NCI-H2081 (cell line): ENCODE measurements at regions not wholly inside any gene's neighbourhood (a gene's known extent, or its start where the extent isn't known, plus 50 kb on each side); places are given as distances from the start of the nearest gene placed in this dataset.
"Not testable (repeated sequence)": the region's sequence is repeated elsewhere in the genome, so short reads cannot be mapped to it uniquely, and the experiment has no call there.

Experiments used
- DNase-seq, 2 experiments: peaks; one replicate each; lab custom pipeline; 2025; lab: John Stamatoyannopoulos, UW

- DNase-seq: peak in 1 of 2 experiments; percentile 8
These were observed 996.7 kb upstream of the CELF2 start for GRCh38 chr10:10020945-10021344.

DNA sequence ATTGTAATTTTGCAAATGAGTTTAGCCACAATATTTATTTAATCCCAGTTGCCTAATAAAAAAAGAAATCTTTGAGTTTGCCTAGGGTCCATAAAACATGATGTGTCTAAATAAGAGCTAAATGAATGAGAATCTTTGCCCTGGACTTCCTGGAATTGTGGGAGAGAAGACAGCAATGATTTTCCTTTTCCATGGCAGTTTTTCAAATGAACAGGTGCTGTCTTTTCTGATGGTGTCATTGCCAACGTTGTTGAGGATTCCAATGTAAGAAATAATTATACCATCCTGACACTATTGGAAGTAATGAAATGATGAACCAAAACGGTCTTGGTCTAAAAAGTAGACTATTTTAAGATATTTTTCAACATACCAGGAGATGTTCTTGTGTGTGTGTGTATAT is 984.7 kb upstream of the CELF2 start:
- DNase-seq: no peak

DNA sequence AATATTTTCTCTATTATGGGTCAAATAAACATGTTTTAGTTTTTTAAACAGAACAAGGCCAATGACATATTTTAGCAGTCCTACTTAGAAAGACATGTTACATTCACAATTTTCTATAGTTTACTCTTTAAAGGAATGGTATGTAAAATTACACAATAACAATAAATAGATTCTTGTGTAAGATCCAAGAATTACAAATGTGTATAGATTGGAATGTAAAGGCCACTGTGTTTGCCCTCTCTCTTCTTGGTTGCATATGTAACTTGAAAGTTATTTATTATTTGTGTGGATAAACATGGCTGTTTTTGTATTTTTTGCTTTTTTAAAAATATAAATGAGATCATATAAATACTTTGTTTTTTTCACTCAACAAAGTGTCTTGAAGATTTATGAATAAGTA is 979.3 kb upstream of the CELF2 start:
- DNase-seq: no peak

GRCh38 chr10:10039595-10039994 is 978.1 kb upstream of the CELF2 start:
- DNase-seq: peak in 1 of 2 experiments; percentile 6

DNA sequence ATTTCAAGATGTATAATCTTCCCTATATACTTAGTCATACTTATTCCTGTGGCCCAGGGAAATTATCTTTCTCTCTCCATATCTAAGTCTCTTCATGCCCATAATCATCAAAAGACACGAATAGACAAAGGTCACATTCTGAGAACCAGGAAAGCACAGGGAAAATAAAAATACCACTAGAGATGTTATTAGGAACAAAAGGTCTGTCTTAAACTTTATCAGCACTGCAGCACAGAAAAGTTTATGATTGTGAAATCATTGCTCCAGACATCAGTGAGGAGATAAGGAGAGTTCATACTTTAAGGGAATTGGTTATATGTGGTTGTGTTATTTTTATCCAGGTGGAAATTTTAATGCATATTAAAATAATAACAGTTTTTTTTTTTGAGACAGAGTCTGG is 974.6 kb upstream of the CELF2 start:
- DNase-seq: no peak

DNA sequence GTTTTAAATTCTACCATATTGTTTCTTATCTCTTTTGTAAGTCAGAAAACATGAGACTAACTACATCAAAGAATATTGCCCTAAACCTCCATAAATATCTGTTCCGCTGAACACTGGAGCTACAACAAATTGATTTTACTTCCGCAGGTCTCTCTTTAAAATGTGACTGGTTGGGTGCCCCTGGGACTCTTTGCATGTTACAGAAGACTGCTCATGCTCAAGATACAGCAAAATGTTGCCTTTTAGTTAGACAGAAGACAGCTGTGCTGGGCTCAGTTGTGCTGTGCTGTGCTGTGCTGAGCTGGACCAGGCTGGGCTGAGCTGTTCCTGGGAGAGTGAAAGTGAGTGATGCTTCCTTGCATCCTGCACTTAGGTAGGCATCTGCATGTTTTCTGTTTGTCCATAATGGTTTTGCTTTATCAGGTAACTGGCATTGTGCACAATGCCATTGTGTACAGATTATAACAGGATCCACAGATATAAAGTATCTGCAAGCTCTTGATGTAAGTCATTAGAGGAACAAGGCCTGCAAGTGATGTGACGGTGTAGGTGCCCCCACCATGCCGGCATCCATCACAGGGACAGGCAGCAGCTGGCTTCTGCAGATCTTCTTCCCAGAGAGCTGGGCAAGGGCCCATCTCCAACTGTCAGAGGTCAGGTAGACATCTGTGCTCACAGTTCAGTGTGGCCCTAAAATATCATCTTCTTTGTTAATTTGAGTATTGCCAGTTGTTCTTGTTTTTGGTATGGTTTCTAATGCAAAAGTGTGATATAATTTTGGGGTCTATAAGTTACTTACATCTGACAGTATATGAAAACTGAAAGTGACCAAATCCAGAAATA is 972.5 kb upstream of the CELF2 start:
- no peak for DNase-seq

DNA sequence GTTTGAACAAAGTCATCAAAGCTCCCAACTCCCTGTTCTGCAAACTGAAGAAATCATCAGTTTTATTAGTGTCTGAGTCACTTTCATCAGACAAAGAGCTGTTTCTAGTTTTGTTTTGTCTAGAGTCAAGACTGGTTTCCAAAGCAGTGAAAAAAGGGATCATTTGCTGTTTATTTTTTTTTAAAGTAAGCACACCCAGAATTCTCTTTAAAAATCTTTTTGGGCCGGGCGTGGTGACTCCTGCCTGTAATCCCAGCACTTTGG is 972.0 kb upstream of the CELF2 start:
- DNase-seq: no peak

- no peak for DNase-seq
These were observed 970.2 kb upstream of the CELF2 start for GRCh38 chr10:10047426-10047825.

GRCh38 chr10:10053051-10053450 is 964.6 kb upstream of the CELF2 start:
- DNase-seq: no peak

- DNase-seq: peak in 1 of 2 experiments; percentile 45
These were observed 963.2 kb upstream of the CELF2 start for GRCh38 chr10:10054466-10054865.

DNA sequence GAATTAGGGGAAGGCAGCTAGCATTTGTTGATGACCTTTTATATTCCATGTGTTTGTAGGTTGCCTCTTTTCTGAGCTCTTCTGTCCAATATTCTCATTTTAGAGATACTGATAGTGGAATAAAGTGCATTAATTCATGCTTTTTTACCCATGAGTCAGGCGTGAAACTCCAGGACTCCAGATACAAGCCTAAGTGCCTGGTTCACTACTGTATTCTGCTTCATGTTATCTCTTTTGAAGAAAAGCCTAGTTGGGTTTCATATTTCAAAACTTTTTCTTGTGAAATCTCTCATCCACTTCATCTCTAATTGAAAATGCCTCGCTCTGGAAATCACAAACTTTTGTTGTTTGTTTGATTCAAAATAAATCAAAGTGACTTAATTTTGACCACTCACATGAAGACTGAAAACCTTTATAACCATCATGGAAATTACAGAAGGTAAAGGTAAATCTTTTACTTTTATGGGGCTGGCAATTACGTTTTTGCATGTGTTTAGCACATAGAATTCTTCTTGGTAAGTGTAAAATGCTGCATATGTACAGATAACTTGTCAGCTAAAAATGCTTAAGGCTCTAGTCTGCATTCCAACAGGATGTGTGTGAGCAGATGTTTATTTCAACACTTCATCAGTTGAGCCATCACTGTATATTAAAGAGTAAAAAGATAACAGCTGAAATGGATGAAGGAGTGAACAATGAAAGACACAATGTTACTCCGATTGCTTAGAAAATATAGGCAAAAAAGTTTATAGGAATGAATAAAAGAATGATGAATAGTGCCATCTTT is 961.8 kb upstream of the CELF2 start:
- DNase-seq: no peak

GRCh38 chr10:10056961-10057360 is 960.7 kb upstream of the CELF2 start:
- no peak for DNase-seq

GRCh38 chr10:10067644-10068043 is 950.0 kb upstream of the CELF2 start:
- DNase-seq: no peak

DNA sequence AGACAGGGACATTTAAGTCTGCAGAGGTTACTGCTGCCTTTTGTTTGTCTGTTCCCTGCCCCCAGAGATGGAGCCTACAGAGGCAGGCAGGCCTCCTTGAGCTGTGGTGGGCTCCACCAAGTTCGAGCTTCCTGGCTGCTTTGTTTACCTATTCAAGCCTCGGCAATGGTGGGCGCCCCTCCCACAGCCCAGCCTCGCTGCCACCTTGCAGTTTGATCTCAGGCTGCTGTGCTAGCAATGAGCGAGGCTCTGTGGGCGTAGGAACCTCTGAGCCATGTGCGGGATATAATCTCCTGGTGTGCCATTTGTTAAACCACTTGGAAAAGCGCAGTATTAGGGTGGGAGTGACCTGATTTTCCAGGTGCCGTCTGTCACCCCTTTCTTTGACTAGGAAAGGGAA is 942.8 kb upstream of the CELF2 start:
- not testable (repeated sequence) for DNase-seq

GRCh38 chr10:10078446-10078845 is 939.2 kb upstream of the CELF2 start:
- no peak for DNase-seq

- no peak for DNase-seq
These were observed 925.1 kb upstream of the CELF2 start for GRCh38 chr10:10092581-10092980.

- DNase-seq: no peak
These were observed 924.7 kb upstream of the CELF2 start for GRCh38 chr10:10093021-10093420.

DNA sequence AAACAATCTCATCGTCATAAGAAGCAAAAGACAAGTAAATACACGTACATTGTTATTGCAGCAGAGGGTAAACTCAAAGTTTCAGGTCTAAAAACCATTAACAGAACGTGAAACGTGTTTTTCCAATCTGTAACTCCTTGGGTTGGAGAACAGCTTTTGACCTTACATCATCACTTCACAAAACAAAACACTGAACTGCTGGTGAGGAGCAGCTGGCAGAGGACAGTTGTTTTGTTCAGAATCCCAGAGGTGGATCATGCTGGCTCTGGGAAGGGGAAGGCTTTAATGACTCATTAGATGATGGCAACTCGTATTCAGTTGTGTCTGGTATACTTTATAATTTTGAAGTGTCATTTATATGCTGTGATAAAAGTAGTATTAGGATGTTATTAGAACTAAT is 923.0 kb upstream of the CELF2 start:
- no peak for DNase-seq

DNA sequence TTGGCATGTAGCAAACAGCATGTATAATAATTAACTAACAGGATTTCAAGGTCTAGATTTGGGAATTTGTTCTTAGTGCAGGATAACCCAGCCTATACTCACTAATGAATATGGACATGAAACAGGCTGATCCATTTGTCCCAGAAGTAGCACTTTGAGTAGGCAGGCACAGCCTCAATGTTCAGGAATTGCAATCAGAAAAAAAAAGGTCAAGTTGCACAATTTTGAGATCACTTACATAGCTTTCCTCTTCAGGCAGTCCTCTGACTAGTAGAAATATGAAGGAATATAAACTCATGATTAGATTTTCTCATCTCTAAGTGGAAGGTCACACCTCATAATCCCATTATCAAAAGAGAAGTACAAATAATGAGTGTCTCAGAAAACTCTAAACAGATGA is 921.4 kb upstream of the CELF2 start:
- no peak for DNase-seq

- no peak for DNase-seq
These were observed 920.8 kb upstream of the CELF2 start for GRCh38 chr10:10096898-10097297.

DNA sequence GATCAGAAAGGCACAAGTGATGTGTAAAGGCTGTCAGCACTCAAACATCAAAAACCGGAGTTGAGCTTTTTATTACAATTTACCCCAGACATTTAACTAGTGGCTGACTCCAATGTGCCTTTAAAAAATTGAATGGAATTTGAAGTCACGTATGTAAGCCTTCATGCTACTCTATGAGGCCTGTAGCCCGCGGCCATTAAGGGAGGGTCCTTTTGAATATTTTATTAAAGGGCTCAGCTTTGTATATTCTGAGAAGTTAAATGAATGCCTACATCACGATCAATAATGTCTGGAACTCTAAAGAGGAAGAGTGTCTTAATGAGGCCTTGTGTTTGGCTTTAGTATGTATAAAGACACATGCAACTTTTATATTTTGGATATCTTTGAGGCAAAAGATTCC is 916.6 kb upstream of the CELF2 start:
- no peak for DNase-seq

DNA sequence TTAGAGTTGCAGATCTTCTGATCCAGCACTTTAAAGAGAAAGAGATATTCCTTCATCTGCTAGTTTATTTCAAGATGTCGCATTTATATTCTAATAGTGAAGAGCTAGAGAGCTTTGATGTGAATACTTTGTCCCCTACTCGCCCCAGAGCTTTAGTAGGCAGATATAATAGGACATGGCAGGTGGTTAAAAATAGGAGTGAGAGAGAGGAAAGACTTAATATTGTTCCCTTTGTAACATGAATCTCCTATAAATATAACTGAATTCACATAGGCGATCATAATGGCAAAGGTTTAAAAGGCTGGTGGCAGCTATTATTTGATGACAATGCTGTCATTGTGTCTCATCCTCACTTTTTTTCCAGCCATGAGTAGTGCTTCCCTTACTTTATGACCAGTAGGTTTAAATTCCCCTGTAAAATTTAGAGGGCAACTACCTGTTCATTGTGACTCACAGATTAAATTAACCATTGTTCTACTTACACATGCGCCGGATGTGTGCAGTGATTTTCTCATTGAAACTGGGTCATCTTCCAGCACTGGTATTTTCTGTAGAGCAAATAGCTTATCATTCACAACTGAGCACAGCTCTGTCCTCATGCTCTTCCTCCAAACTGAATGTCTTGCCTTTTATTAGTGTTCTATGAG is 906.7 kb upstream of the CELF2 start:
- no peak for DNase-seq

- no peak for DNase-seq
These were observed 899.5 kb upstream of the CELF2 start for GRCh38 chr10:10118131-10118530.
